Activated T-cell treated with anti-CD3 and anti-CD28 coated beads for 1 hour (primary cell): ENCODE measurements at regions not wholly inside any gene's neighbourhood (a gene's known extent, or its start where the extent isn't known, plus 50 kb on each side); places are given as distances from the start of the nearest gene placed in this dataset.
A peak's percentile ranks its signal among the peaks of the same experiment; 100 is the strongest.
"Not testable (repeated sequence)": the region's sequence is repeated elsewhere in the genome, so short reads cannot be mapped to it uniquely, and the experiment has no call there.

Source experiments
- DNase-seq: peaks from one replicate; pipeline ENCODE4 v3.0.0-alpha.2; 2020; ENCODE audit warnings: low read depth

DNA sequence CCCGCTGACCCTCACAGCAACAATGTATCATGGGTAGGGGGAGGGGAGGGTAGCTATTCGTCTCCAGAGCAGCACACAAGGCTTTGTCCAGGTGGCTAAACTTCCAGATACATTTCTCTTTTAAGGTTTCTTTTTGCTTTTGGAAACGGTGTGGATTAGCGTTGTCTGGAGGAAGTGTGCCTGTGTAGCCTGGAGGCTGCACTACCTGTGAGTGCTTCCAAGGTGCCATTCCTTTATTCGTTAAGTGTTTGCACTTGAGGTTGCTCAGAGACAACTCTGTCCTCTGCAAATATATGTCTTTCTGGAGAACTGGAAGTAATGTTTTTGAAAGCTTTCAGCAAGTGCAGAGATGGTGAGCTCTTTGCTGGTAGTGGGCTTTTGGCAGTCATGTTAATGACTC, 53.1 kb downstream of the HSFY1 start:
- not testable (repeated sequence) for DNase-seq

DNA sequence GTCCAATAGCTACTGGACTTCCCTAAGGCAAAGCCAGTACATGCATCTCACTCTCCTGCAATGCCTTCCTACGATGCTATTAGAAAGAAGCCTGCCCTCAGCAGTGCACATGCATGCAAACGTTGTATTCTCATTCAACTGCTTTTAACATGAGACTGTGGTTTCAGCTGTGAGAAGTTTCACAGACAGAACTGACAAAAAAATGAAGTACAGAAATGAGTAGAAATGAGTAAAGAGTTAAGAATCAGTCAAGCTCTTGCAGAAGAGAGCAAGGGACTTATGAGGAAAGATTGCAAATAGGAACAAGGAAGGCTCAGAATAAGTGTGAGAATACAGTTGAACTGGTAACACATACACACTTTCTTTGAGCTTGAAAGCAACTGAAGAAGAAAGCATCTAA, 54.8 kb downstream of the HSFY1 start:
- DNase-seq: not testable (repeated sequence)

- not testable (repeated sequence) for DNase-seq
Observed at GRCh38 chrY:18606251-18606650, 59.7 kb downstream of the HSFY1 start.

GRCh38 chrY:18608205-18608604, 61.7 kb downstream of the HSFY1 start:
- DNase-seq: not testable (repeated sequence)

DNA sequence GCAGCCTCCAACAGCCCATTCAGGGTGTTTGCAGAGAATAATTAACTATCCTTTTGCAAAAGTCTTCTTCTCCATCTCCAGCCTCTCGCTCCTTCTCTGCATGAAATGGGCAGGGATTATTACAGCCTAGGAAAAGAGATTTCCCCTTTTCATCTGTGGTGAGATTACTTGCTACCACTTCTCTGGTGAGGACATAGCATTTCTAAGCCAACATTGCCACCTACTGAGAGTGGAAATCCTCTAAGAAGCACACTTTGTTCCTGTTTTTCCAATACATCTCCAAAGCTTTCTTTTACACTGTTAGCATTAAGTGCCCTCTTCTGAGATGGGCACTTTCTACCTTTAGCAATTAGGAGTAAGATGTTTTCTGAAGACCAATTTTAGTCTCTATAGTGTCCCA, 69.3 kb downstream of the HSFY1 start:
- not testable (repeated sequence) for DNase-seq

- DNase-seq: not testable (repeated sequence)
Observed at GRCh38 chrY:18629805-18630516, 83.4 kb downstream of the HSFY1 start.

DNA sequence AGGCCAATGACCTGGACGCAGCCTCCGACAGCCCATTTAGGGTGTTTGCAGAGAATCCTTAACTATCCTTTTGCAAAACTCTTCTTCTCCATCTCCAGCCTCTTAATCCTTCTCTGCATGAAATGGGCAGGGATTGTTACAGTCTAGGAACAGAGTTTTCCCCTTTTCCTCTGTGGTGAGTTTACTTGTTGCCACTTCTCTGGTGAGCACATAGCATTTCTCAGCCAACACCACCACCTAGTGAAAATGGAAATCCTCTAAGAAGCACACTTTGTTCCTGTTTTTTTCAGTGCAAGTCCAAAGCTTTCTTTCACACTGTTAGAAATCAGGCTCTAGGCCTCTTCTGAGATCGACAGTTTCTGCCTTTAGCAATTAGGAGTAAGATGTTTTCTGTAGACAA, 84.1 kb downstream of the HSFY1 start:
- DNase-seq: not testable (repeated sequence)

GRCh38 chrY:18631610-18632009, 85.1 kb downstream of the HSFY1 start:
- not testable (repeated sequence) for DNase-seq

GRCh38 chrY:18650746-18651145, 104.2 kb downstream of the HSFY1 start:
- no peak for DNase-seq

DNA sequence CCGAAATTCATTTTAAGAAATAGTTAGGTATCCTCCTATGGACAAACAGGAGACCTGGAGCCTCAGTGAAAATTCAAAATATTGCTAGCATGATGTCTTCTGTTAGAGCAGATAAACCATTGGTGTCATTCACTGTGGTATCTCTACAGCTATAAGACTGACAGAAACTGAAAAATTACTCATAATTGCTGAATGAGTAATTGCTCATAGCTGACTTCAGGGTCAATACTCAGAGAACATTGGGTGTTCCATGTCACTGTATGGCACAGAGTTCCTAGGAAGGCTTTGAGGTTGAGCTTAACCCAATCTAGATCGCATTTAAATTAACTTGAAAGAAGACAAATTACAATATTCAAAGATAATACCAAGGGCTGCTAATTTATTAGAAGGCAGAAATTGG, 109.0 kb downstream of the HSFY2 start:
- DNase-seq: no peak

- DNase-seq: peak; percentile 0
Observed at GRCh38 chrY:18669790-18670189, 103.7 kb downstream of the HSFY2 start.

DNA sequence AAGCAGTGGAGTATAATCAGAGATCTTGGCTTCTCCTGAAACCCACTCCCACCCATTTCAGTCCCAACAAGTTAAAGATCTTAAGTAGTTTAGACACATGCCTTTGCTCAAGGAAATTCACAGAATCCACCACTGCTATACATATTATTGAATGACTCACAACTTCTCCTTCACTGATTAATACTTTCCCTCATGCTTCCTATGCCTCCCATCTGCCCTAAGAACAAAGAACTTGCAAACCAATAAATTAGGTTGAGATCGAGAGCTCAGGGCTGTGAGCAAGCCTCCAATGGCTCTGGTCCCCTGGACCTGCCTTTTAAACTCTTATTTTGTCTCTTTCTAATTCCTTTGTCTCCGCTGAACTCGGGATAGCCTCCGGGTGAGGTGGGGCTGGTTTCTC, 101.6 kb downstream of the HSFY2 start:
- no peak for DNase-seq

DNA sequence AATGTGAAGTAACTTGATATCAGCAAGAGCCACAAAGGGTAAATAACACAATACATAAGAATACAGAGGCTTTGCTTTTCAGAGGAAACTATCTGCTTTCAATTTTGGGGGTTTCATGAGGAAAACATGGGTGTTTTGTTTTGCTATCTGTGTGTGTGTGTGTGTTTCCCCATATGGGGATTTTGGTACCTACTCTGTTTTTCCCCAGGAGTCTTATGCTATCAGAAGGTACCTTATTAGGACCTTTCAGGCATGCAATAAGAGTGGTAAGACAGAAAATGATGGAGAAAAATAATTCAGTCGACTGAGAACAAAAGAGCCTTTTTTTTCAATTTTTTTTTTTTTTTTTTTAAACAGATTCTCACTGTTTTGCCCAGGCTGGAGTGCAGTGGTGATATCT, 87.5 kb downstream of the HSFY2 start:
- DNase-seq: not testable (repeated sequence)

- not testable (repeated sequence) for DNase-seq
Observed at GRCh38 chrY:18688362-18688761, 85.2 kb downstream of the HSFY2 start.

GRCh38 chrY:18689420-18689819, 84.1 kb downstream of the HSFY2 start:
- DNase-seq: not testable (repeated sequence)

DNA sequence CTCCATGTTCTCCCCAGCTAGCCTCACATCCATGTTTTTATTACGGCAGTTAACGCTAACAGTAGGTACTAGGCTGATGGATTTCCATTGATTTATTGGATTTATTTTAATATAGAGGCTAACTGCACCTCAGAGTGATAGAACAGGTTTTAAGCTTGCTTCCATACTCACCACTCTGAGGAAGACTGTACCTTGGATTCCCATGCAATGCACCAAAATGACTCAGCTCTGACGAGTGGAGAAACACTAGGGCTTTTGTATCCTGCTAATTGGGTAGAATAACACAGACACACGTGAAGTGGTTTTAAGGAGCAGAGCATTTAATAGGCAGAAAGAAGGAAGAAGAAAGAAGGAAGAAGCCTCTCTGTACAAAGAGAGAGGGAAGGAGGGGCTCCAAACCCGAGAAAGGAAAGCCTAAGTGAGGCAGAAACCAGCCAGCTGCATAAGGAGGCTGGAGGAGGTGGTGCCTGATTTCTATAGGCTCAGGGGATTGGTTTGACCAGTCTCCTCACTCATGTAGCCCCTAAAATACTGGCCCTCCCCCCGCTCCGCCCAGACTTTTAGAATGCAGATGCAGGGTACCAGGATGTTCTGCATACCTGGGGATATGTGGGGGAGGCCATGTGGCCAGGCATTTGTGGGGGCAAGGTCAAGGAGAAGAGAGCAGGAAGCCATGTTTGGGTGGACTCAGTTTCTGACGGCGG, 83.5 kb downstream of the HSFY2 start:
- not testable (repeated sequence) for DNase-seq

- DNase-seq: not testable (repeated sequence)
Observed at GRCh38 chrY:18696788-18697187, 76.7 kb downstream of the HSFY2 start.

DNA sequence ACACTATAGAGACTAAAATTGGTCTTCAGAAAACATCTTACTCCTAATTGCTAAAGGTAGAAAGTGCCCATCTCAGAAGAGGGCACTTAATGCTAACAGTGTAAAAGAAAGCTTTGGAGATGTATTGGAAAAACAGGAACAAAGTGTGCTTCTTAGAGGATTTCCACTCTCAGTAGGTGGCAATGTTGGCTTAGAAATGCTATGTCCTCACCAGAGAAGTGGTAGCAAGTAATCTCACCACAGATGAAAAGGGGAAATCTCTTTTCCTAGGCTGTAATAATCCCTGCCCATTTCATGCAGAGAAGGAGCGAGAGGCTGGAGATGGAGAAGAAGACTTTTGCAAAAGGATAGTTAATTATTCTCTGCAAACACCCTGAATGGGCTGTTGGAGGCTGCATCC, 69.3 kb downstream of the HSFY2 start:
- not testable (repeated sequence) for DNase-seq

- not testable (repeated sequence) for DNase-seq
Observed at GRCh38 chrY:18711785-18712184, 61.8 kb downstream of the HSFY2 start.

GRCh38 chrY:18713760-18714159, 59.8 kb downstream of the HSFY2 start:
- DNase-seq: not testable (repeated sequence)

GRCh38 chrY:18718714-18719113, 54.8 kb downstream of the HSFY2 start:
- not testable (repeated sequence) for DNase-seq

DNA sequence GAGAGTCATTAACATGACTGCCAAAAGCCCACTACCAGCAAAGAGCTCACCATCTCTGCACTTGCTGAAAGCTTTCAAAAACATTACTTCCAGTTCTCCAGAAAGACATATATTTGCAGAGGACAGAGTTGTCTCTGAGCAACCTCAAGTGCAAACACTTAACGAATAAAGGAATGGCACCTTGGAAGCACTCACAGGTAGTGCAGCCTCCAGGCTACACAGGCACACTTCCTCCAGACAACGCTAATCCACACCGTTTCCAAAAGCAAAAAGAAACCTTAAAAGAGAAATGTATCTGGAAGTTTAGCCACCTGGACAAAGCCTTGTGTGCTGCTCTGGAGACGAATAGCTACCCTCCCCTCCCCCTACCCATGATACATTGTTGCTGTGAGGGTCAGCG, 53.1 kb downstream of the HSFY2 start:
- not testable (repeated sequence) for DNase-seq
